Astrocyte (in vitro differentiated cells and primary cell): ENCODE measurements at regions not wholly inside any gene's neighbourhood (a gene's known extent, or its start where the extent isn't known, plus 50 kb on each side); places are given as distances from the start of the nearest gene placed in this dataset.

ENCODE experiments used
- CTCF ChIP-seq: IDR thresholded peaks from 2 replicates; pipeline ENCODE4 v1.5.1; 2011; ENCODE audit warnings: low read depth, mild to moderate bottlenecking, inconsistent platforms, low read length, moderate library complexity; ENCODE audit not compliant: insufficient read depth
- EZH2 ChIP-seq: IDR thresholded peaks from 2 replicates; pipeline ENCODE4 v1.6.1; 2012; ENCODE audit warnings: mild to moderate bottlenecking, low read length, inconsistent platforms; ENCODE audit not compliant: insufficient read depth

GRCh38 chrX:122552286-122552800 lies 631.7 kb upstream of the GRIA3 start:
- TF ChIP-seq EZH2 (no peak), CTCF (no peak)
